ENCODE measurements at regions not wholly inside any gene's neighbourhood (a gene's known extent, or its start where the extent isn't known, plus 50 kb on each side); places are given as distances from the start of the nearest gene placed in this dataset.

DNA sequence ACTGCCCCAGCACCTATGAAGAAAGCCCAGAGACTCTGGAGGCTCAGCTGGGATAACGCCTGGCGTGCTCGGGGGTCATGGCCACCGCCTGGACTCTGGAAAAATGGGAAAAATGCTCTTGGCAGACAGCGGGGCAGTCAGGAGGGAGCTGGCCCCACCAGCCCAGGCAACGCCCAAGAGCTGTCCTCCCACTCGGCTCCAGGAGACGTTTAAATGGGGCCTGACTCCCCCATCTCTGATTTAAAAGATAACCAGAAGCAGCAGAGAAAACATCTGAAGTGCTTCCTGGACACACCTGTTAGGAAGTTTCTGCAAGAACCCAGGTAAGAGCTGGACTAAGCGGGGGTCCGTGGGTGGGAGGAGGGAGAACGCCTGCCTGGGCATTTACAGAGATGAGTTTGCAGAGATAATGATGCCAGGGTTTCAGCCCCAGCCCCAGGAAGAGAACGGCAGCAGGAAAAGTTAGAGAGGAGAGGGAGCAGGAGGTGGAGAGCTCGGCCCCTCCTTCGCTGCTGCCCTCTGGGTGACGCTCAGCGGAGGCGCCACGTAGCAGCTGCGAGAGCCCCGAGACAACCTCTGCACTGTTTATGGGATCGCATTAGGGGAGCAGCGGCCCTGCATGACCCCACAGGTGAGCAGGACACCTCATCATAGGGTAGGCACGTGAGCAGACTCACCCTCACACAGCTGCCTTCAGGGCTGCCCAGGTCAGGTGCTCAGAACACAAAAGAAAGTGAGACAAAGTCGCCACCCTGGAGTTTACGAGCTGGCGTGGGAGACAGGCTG lies 83.5 kb upstream of the INSIG1 start:
- TF ChIP-seq, protein P1, sequence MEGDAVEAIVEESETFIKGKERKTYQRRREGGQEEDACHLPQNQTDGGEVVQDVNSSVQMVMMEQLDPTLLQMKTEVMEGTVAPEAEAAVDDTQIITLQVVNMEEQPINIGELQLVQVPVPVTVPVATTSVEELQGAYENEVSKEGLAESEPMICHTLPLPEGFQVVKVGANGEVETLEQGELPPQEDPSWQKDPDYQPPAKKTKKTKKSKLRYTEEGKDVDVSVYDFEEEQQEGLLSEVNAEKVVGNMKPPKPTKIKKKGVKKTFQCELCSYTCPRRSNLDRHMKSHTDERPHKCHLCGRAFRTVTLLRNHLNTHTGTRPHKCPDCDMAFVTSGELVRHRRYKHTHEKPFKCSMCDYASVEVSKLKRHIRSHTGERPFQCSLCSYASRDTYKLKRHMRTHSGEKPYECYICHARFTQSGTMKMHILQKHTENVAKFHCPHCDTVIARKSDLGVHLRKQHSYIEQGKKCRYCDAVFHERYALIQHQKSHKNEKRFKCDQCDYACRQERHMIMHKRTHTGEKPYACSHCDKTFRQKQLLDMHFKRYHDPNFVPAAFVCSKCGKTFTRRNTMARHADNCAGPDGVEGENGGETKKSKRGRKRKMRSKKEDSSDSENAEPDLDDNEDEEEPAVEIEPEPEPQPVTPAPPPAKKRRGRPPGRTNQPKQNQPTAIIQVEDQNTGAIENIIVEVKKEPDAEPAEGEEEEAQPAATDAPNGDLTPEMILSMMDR (IDR thresholded peaks at IDR 0.05): no peak
- TF ChIP-seq POLR2A (IDR thresholded peaks at IDR 0.05): no peak
